AG04449 (cell line): ENCODE measurements at regions not wholly inside any gene's neighbourhood (a gene's known extent, or its start where the extent isn't known, plus 50 kb on each side); places are given as distances from the start of the nearest gene placed in this dataset.
"Not testable (repeated sequence)": the region's sequence is repeated elsewhere in the genome, so short reads cannot be mapped to it uniquely, and the experiment has no call there.

ENCODE experiments used
- CTCF ChIA-PET: fragments of 350-600 bp; formaldehyde crosslinking; extraction: SDS; loops from one replicate; lab custom pipeline; 2021; ENCODE audit warnings: antibody characterized with exemption; lab: Yijun Ruan, JAX
- POLR2A ChIA-PET: fragments of 400-600, 350-600 bp; formaldehyde crosslinking; extraction: SDS; loops from one replicate; lab custom pipeline; 2020; ENCODE audit warnings: antibody characterized with exemption, inconsistent platforms; lab: Yijun Ruan, JAX
- DNase-seq: peaks from one replicate; pipeline ENCODE4 v3.0.0-alpha.2; 2010; ENCODE audit warnings: low read depth, low spot score
- H3K4me3 ChIP-seq: 2 replicates; pipeline ENCODE4 v1.5.1; 2011; ENCODE audit warnings: low read depth, mild to moderate bottlenecking, control low read depth, low read length
- CTCF ChIP-seq: IDR thresholded peaks from one replicate; pipeline ENCODE4 v1.5.1; 2011; ENCODE audit warnings: mild to moderate bottlenecking, moderate library complexity, low read length, control low read depth, inconsistent platforms; ENCODE audit not compliant: insufficient read depth; ENCODE audit errors: missing control alignments

DNA sequence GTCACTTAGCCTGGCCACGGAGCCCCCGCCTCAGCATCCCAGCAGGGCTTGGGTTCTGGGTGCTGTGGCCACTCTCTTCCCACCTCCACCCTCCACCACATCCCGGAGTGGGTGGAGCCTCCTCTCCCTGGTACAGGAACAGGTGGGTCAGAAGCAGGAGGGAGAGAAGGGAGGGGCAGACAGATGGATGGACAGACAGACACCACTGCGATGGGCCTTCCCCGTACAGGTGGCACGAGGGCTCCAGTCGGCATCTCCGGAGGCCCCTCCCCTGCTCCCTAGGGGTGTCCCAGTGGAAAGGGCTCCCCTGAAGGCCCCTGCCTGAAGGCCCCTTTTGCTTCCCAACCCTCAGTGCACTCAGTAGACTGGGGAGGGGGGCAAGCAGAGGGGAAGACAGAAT, 96.9 kb upstream of the TARDBP start:
- no peak for DNase-seq

DNA sequence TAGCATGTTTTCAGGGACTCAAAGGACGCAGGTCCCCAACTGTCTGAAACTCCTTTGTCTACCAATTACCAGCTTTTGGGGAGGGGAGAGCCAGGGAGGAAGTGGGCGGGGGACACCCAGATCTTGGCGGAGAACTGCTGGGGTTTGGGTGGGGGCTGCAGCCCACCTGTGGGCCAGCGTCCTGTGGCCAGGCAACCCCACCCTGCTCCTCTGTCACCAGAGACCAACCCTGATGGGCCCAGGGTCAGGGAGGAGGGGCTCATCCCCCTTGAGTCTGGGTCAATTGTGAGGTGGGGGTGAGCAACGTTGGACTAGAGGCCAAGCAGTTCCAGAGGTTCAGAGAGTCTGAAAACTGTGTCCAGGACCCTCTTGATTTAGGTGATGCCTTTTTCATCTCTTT, 96.1 kb upstream of the TARDBP start:
- no peak for TF ChIP-seq CTCF
- CTCF ChIA-PET, result no interaction called here
- POLR2A ChIA-PET, result no interaction called here
- H3K4me3 ChIP-seq, result no peak overlapping the region
- DNase-seq, result no peak

More for the DNA sequence above, 96.9 kb upstream of the TARDBP start:
- CTCF ChIA-PET, result no interaction called here
- POLR2A ChIA-PET, result no interaction called here
- TF ChIP-seq CTCF, result no peak
- no peak overlapping the region for H3K4me3 ChIP-seq

- ChIA-PET CTCF (no interaction called here), POLR2A (no interaction called here)
- DNase-seq, result no peak
- H3K4me3 ChIP-seq, result no peak overlapping the region
- TF ChIP-seq CTCF, result no peak
Observed at GRCh38 chr1:10916991-10917390, 95.5 kb upstream of the TARDBP start.

DNA sequence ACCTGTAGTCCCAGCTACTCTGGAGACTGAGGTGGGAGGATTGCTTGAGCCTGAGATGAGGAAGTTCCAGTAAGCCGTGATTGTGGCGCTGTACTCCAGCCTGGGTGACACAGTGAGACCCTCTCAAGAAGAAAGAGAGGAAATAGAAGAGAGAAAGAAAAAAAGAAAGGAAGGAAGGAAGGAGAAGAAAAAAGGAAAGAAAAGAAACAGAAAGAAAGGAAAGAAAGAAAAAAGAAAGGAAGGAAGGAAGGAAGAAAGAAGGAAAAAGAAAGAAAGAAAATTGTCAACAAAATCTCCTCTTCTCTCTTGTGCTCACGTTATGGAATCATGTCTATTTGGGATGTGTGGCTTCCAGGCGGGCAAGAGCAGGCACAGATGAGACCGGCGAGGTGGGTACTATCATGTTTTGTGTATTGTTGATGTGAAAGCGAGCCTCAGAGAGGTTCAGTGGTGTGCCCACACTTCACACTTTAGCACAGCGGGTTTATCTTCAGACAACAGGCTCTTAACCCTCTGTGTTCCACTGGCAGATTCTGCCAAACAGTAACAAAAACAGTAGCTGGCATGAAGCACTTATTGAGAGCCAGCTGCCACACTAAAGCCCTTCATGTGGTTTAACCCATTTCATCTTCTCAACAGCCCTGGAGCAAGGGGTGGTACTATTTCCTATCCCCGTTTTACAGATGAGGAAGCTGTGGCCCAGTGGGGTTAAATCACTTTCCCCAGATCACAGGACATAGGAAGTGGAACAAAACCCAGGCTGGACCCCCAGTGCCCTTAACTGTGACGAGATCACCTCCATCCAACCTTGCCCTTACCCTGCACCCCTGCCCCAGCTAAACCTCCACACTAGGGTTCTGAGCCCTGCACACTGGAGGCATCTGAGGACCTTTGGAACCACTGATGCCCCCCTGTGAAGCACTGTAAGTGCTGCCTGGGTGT, 94.7 kb upstream of the TARDBP start:
- no peak for TF ChIP-seq CTCF
- ChIA-PET POLR2A (no interaction called here), CTCF (interaction anchor here (0.6 to 1.2 kb wide), 8 partner anchors 8 to 426 kb away, joined by 3 to 4 read pairs (median 3); no protein-coding TSS in a partner anchor)
- no peak overlapping the region for H3K4me3 ChIP-seq
- DNase-seq, result no peak

DNA sequence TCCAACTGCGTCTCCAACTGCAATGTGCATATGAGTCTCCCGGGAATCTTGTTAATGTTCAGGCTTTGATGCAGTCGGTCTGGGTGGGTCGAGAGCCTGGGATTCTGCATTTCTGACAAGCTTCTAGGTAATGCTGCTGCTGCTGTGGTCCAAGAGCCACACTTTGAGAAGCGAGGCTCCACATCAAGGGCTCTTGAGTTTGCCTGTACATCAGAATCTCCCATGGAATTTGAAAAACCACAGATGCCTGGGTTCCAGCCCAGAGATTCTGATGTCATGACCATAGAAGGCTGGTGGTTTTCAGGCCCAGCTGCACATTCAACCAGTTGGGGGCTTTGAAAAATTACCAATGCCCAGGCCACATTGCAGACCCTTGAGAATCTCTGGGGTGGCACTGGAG, 93.9 kb upstream of the TARDBP start:
- ChIA-PET POLR2A (no interaction called here), CTCF (interaction anchor here (0.6 to 1.2 kb wide), 8 partner anchors 9 to 427 kb away, joined by 3 to 4 read pairs (median 3); no protein-coding TSS in a partner anchor)
- peak; percentile 37 for DNase-seq
- H3K4me3 ChIP-seq, result no peak overlapping the region
- no peak for TF ChIP-seq CTCF

GRCh38 chr1:10920063-10920626, 92.3 kb upstream of the TARDBP start:
- TF ChIP-seq CTCF, result no peak
- ChIA-PET POLR2A (no interaction called here), CTCF (no interaction called here)

DNA sequence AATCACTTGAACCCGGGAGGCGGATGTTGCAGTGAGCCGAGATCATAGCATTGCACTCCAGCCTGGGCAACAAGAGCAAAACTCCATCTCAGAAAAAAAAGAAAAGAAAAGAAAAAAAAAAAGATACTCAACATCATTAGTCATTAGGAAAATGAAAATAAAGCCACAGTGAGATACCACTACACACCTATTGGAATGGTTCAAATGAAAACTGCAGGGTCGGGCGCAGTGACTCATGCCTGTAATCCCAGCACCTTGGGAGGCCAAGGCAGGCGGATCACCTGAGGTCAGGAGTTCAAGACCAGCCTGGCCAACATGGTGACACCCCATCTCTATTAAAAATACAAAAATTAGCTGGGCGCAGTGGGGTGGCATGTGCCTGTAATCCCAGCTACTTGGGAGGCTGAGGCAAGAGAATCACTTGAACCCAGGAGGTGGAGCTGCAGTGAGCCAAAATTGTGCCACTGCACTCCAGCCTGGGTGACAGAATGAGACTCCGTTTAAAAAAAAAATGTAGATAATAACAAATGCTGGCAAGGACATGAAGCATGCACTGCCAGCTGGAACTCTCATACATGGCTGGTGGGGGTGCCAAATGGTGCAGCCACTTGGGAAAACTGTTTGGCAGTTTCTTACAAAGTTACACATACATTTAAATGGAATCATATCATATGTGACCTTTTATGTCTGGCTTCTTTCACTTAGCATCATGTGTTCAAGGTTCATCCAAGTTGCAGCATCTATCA, 90.0 kb upstream of the TARDBP start:
- DNase-seq, POLR2A ChIA-PET, H3K4me3 ChIP-seq: not testable (repeated sequence)
- CTCF ChIA-PET, result interaction anchor here (1.1 kb wide), 1 partner anchor 19 kb away, joined by 4 read pairs; no protein-coding TSS in a partner anchor

More at GRCh38 chr1:10920063-10920626, 92.3 kb upstream of the TARDBP start:
- no peak overlapping the region for H3K4me3 ChIP-seq
- DNase-seq, result no peak
